Endothelial cell of hepatic sinusoid (primary cell): ENCODE measurements at regions not wholly inside any gene's neighbourhood (a gene's known extent, or its start where the extent isn't known, plus 50 kb on each side); places are given as distances from the start of the nearest gene placed in this dataset.
"Not testable (repeated sequence)": the region's sequence is repeated elsewhere in the genome, so short reads cannot be mapped to it uniquely, and the experiment has no call there.

ENCODE experiments used
- in situ Hi-C: cut with HindIII; loops from 2 replicates; pipeline ENCODE4 v1.10.0; 2017; ENCODE audit warnings: low sequenced_read_pairs

GRCh38 chr10:2813693-2814092 lies 253.7 kb upstream of the PFKP start:
- in situ Hi-C loops: no loop called here

- in situ Hi-C loops: no loop called here
These were observed 254.1 kb upstream of the PFKP start for GRCh38 chr10:2813286-2813685.

- in situ Hi-C loops: no loop called here
These were observed 254.7 kb upstream of the PFKP start for GRCh38 chr10:2812631-2813030.

- in situ Hi-C loops: no loop called here
These were observed 267.2 kb upstream of the PFKP start for GRCh38 chr10:2800178-2800577.

GRCh38 chr10:2798336-2799022 lies 268.9 kb upstream of the PFKP start:
- in situ Hi-C loops: no loop called here

GRCh38 chr10:2791774-2792443 lies 275.4 kb upstream of the PFKP start:
- in situ Hi-C loops: no loop called here

GRCh38 chr10:2790396-2791188 lies 276.8 kb upstream of the PFKP start:
- in situ Hi-C loops: no loop called here

- in situ Hi-C loops: no loop called here
These were observed 281.1 kb upstream of the PFKP start for GRCh38 chr10:2786251-2786650.

GRCh38 chr10:2784766-2785165 lies 282.6 kb upstream of the PFKP start:
- in situ Hi-C loops: no loop called here

- in situ Hi-C loops: no loop called here
These were observed 284.4 kb upstream of the PFKP start for GRCh38 chr10:2782950-2783349.

GRCh38 chr10:2782265-2782664 lies 285.1 kb upstream of the PFKP start:
- in situ Hi-C loops: no loop called here

- in situ Hi-C loops: no loop called here
These were observed 289.5 kb upstream of the PFKP start for GRCh38 chr10:2777666-2778355.

- in situ Hi-C loops: no loop called here
These were observed 294.3 kb upstream of the PFKP start for GRCh38 chr10:2772816-2773631.

- in situ Hi-C loops: no loop called here
These were observed 295.2 kb upstream of the PFKP start for GRCh38 chr10:2772135-2772534.

GRCh38 chr10:2767293-2767692 lies 300.1 kb upstream of the PFKP start:
- in situ Hi-C loops: not testable (repeated sequence)

- in situ Hi-C loops: no loop called here
These were observed 305.4 kb upstream of the PFKP start for GRCh38 chr10:2761971-2762370.

- in situ Hi-C loops: no loop called here
These were observed 306.0 kb upstream of the PFKP start for GRCh38 chr10:2761311-2761710.

- in situ Hi-C loops: no loop called here
These were observed 306.6 kb upstream of the PFKP start for GRCh38 chr10:2760736-2761135.

- in situ Hi-C loops: no loop called here
These were observed 308.1 kb upstream of the PFKP start for GRCh38 chr10:2759233-2759632.

- in situ Hi-C loops: no loop called here
These were observed 312.4 kb upstream of the PFKP start for GRCh38 chr10:2754943-2755342.
